Right lobe of liver (tissue), 4 donors: ENCODE measurements at regions not wholly inside any gene's neighbourhood (a gene's known extent, or its start where the extent isn't known, plus 50 kb on each side); places are given as distances from the start of the nearest gene placed in this dataset.

Experiments
- CTCF ChIP-seq, 4 donors: fragments of 200-600 bp in 3 of 4; fragments of 450-650 bp in 1 of 4; IDR thresholded peaks; one replicate each; pipeline versions ENCODE4 v1.5.1 to v1.8.0; 2016 to 2022; ENCODE audit warnings: antibody characterized with exemption in 4 of 4, mild to moderate bottlenecking in 2 of 4
- POLR2A ChIP-seq: fragments of 450-650 bp; IDR thresholded peaks from one replicate; pipeline ENCODE4 v1.6.1; 2017; ENCODE audit warnings: antibody characterized with exemption, mild to moderate bottlenecking
- donor health status: DM: no; HTN: no; CAD: no.
- donor health status: DM: no; HTN: no; CAD: no.
- donor health status: DM: no; HTN: yes; CAD: no.

GRCh38 chr2:84204995-84205394 lies 254.1 kb downstream of the SUCLG1 start:
- no peak for TF ChIP-seq CTCF (IDR thresholded peaks at IDR 0.05)
- TF ChIP-seq POLR2A, result no peak
